ENCODE measurements at regions not wholly inside any gene's neighbourhood (a gene's known extent, or its start where the extent isn't known, plus 50 kb on each side); places are given as distances from the start of the nearest gene placed in this dataset.

DNA sequence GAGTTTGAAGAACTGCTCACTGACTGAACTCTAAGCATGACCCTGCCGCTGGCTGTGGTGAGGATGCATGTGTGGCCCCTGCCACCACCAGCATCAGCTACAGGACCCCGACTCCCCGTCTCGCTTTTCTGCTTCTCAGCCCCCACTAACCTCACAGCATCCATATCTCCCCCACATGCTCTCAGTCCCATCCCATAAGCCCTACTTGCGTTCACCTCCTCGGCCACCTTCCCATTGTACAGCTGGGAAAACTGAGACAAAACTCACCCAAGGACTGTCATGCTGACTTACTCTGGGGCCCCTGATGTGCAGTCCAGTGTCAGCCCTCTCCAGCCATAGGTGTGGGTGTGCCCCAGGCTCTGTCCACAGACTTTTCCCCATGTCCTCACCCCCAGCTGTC is 104.2 kb upstream of the SH3BP4 start:
- no peak overlapping the region for H3K56ac ChIP-seq (ENCODE audit: insufficient read length, low read depth, low read length)
- H2AK5ac ChIP-seq (ENCODE audit: insufficient read length, low read length), result no peak overlapping the region
- H4K8ac ChIP-seq (replicated peaks; ENCODE audit: insufficient read length, low read depth, low read length), result no peak overlapping the region
- peaks cover 4% of the 10 kb centered on the region; the same call in 1 of the 2 replicates for H3K4me1 ChIP-seq (ENCODE audit: insufficient read depth, low read length)
- no peak overlapping the region for H3K4me3 Mint-ChIP-seq
- no peaks in the 10 kb centered on the region for H3K79me2 ChIP-seq (ENCODE audit: insufficient read depth, low read length)
- peak overlapping the region in 1 of 3 experiments; percentile 1; a peak in 2 of 7 replicates for H3K27ac Mint-ChIP-seq
- no peaks in the 10 kb centered on the region for H3K9me3 ChIP-seq (ENCODE audit: control insufficient read depth, low read depth, low read length)
- no peak overlapping the region for H3K9ac ChIP-seq (ENCODE audit: extremely low read depth, insufficient read length, low read length)
- no peaks in the 10 kb centered on the region for H3K79me1 ChIP-seq (ENCODE audit: insufficient read depth, low read depth, low read length, poor library complexity, severe bottlenecking)
- no peak overlapping the region for H3K4ac ChIP-seq (ENCODE audit: low read depth, low read length)
- no peak overlapping the region for H2BK5ac ChIP-seq (ENCODE audit: insufficient read length, low read length)
- H3K36me3 Mint-ChIP-seq (ENCODE audit: insufficient read depth in 1 of 3, low read depth in 3 of 3), result peaks cover 0 to 5% (median 5%) of the 10 kb centered on the region in 3 experiments; a peak in 5 of 7 replicates
- H3K27me3 ChIP-seq (ENCODE audit: insufficient read depth, low read length), result no peaks in the 10 kb centered on the region; the same call in 1 of the 2 replicates
- TF ChIP-seq CTCF (conservative IDR thresholded peaks at IDR 0.05), result no peak
- no peak overlapping the region; the same call in 1 of the 2 replicates for H3K14ac ChIP-seq (ENCODE audit: insufficient read depth, low read length)
- H4K5ac ChIP-seq (ENCODE audit: insufficient read length, low read depth, low read length), result no peak overlapping the region
- no peak overlapping the region for H2AFZ ChIP-seq (ENCODE audit: low read length)
- no peak overlapping the region for H4K91ac ChIP-seq (ENCODE audit: insufficient read length, low read depth, low read length)
- no peak overlapping the region for H2BK15ac ChIP-seq (ENCODE audit: low read depth, low read length)
- H3K4me1 Mint-ChIP-seq, result peaks cover 19 to 25% of the 10 kb centered on the region in 2 experiments
- peaks cover 0 to 4% of the 10 kb centered on the region in 2 experiments; a peak in 1 of 5 replicates for H3K9me3 Mint-ChIP-seq
- no peak overlapping the region for H2BK12ac ChIP-seq (ENCODE audit: insufficient read length, low read depth, low read length)
- WGBS (ENCODE audit: extremely low coverage, insufficient read length, low lambda C conversion rate), result no CpG with 5 or more reads among the region's 6 CpGs
- no peak overlapping the region for H3K23ac ChIP-seq (ENCODE audit: insufficient read length, low read depth, low read length)
- DNase-seq, result no peak
- no peak overlapping the region for H2BK20ac ChIP-seq (ENCODE audit: low read depth, low read length, poor library complexity, severe bottlenecking)
- H3K27me3 Mint-ChIP-seq (ENCODE audit: low read depth), result no peaks in the 10 kb centered on the region; the same call in 1 of the 2 replicates
- no peak overlapping the region for H3T11ph ChIP-seq (ENCODE audit: low read length)
- H3K18ac ChIP-seq (ENCODE audit: insufficient read length, low read depth, low read length), result peak overlapping the region; percentile 4
- H3K27ac ChIP-seq (ENCODE audit: insufficient read length, low read depth, low read length), result no peak overlapping the region
- H4K20me1 ChIP-seq (ENCODE audit: control insufficient read depth, insufficient read depth, insufficient read length), result no peaks in the 10 kb centered on the region
- no peak overlapping the region for H3K4me2 ChIP-seq (ENCODE audit: insufficient read depth, insufficient read length, low read length)
- no peak overlapping the region for H2BK120ac ChIP-seq (ENCODE audit: low read depth, low read length, poor library complexity, severe bottlenecking)
- H3K23me2 ChIP-seq (ENCODE audit: insufficient read length, low read depth, low read length, poor library complexity, severe bottlenecking), result no peaks in the 10 kb centered on the region
